LNCAP (cell line): ENCODE measurements at regions not wholly inside any gene's neighbourhood (a gene's known extent, or its start where the extent isn't known, plus 50 kb on each side); places are given as distances from the start of the nearest gene placed in this dataset.

Experiments used
- CTCF ChIP-seq: fragments of 450-650 bp; IDR thresholded peaks from 2 replicates; pipeline ENCODE4 v1.5.1; 2017; ENCODE audit warnings: mild to moderate bottlenecking

GRCh38 chr20:56715902-56716519 is 86.9 kb downstream of the TFAP2C start:
- no peak for TF ChIP-seq CTCF

GRCh38 chr20:56716806-56717205 is 87.7 kb downstream of the TFAP2C start:
- TF ChIP-seq CTCF, result no peak

GRCh38 chr20:56718816-56719215 is 89.7 kb downstream of the TFAP2C start:
- TF ChIP-seq CTCF, result no peak

- no peak for TF ChIP-seq CTCF
Observed at GRCh38 chr20:56720620-56721213, 91.6 kb downstream of the TFAP2C start.

- no peak for TF ChIP-seq CTCF
Observed at GRCh38 chr20:56722042-56722441, 92.9 kb downstream of the TFAP2C start.

- TF ChIP-seq CTCF, result no peak
Observed at GRCh38 chr20:56723331-56723730, 94.2 kb downstream of the TFAP2C start.

GRCh38 chr20:56724241-56724757 is 95.2 kb downstream of the TFAP2C start:
- no peak for TF ChIP-seq CTCF
